GM18867 (cell line): ENCODE measurements at regions not wholly inside any gene's neighbourhood (a gene's known extent, or its start where the extent isn't known, plus 50 kb on each side); places are given as distances from the start of the nearest gene placed in this dataset.
"Not testable (repeated sequence)": the region's sequence is repeated elsewhere in the genome, so short reads cannot be mapped to it uniquely, and the experiment has no call there.

ENCODE experiments used
- ATAC-seq: cut with Tn5 transposase; IDR thresholded peaks from one replicate; pipeline ENCODE4 v1.9.1; 2021; ENCODE audit warnings: mild to moderate bottlenecking, moderate library complexity; ENCODE audit not compliant: unreplicated experiment

DNA sequence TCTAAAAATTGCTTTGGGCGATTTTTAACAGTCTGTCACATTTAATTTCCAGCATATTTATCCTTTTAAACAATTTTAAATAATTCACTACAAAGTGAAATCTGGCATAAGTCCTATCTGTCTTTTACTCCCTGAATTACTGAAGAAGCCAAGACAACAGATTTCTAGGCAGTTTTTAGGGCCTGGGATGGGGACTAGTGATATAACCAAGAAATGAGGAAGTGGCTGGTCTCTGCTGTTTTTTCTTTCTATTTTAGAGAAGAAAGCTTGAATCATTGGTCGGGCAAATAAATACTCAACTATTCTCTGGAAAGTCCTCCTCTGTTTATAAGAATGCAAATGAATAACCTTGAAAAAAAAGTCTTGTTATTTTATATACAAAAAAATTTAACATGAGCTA is 79.7 kb upstream of the SSBP2 start:
- no peak for ATAC-seq

- ATAC-seq = no peak
Measured at GRCh38 chr5:81829242-81829641, 78.3 kb upstream of the SSBP2 start.

GRCh38 chr5:81827500-81827899 is 76.6 kb upstream of the SSBP2 start:
- ATAC-seq = no peak

- no peak for ATAC-seq
Measured at GRCh38 chr5:81826128-81826527, 75.2 kb upstream of the SSBP2 start.

DNA sequence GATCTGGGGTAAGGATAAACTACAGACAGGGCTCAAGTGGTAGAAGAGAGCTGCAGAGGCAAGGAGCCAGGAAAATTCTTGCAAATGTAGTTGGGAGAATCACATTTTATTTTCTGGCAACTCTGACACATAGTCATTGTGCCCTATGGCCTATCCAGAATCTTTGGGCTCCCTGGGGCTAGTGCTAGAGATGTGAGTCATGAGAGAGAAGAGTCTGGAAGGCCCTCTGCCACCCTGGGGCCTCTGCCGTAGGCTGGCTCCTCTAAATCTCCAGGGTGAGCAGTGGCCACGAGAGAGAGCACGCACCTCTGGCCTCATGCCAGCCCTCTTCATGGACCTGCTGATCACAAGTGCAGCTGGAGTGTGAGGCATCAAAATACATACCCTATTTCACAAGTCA is 74.3 kb upstream of the SSBP2 start:
- no peak for ATAC-seq

GRCh38 chr5:81823736-81824135 is 72.8 kb upstream of the SSBP2 start:
- ATAC-seq = not testable (repeated sequence)

- ATAC-seq = no peak
Measured at GRCh38 chr5:81820863-81821262, 70.0 kb upstream of the SSBP2 start.

- ATAC-seq = no peak
Measured at GRCh38 chr5:81820318-81820636, 69.4 kb upstream of the SSBP2 start.

- ATAC-seq = no peak
Measured at GRCh38 chr5:81819556-81820317, 68.8 kb upstream of the SSBP2 start.

DNA sequence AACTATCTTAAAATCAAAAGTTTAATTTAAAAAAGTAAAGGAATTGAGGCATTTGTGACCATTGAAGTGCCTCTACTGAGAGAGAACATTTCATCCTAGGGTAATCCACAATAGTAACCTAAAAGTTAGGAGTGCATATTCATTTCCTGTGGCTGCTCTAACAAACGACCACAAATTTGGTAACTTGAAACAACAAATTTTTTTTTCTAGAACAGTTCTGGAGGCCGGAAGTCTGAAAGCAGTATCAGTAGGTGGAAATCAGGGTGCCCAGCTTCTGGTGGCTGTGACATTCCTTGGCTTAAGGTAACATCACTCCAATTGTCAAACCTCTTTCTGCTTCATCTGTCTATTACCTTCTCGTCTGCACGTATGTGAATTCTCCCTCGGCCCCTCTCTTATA is 67.1 kb upstream of the SSBP2 start:
- ATAC-seq = no peak

GRCh38 chr5:81817086-81817485 is 66.2 kb upstream of the SSBP2 start:
- ATAC-seq = no peak

DNA sequence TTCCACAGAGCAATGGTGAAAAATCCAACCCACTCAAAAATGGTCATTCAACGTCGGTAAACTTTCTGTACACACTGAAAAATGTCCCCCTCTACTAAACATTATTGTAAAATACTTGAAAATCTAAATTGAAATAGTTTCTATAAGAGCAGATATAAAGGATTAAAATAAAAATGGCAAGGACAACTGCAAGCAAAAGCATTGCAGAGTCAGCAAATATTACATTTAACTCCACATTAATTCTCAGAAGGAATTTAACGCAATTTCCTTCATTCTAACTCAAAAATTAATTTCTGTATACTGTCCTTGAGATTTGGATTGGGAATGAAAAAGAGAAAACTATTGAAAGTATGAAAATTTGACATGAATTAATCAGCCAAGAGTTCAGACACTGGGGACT is 64.4 kb upstream of the SSBP2 start:
- no peak for ATAC-seq

DNA sequence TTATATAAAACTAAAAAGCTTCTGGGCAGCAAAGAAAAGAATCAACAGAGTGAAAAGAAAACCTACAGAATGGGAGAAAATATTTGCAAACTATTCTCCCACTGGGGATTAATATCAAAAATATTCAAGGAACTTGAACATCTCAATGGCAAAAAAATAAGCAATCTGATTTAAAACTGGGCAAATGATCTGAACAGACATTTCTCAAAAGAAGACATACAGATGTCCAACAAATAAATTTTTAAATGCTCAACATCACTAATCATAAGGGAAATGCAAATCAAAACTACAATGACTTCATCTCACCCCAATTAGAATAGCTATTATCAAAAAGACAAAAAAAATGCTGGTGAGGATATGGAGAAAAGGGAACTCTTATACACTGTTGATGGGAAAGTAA is 57.2 kb upstream of the SSBP2 start:
- ATAC-seq = no peak

DNA sequence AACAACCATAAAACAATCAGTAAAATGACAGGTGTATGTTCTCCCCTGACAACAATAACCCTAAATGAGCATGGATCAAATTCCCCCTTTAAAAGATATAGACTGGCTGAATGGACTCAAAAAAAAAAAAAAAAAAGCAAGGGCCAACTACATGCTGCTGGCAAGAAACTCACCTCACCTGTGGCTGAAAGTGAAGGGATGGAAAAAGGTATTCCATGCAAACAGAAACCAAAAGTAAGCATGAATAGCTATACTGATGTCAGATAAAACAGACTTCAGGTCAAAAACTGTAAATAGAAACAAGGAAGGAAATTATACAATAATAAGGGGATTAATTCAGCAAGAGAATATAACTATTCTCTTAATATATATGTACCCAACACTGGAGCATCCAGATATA is 54.2 kb upstream of the SSBP2 start:
- ATAC-seq = no peak

DNA sequence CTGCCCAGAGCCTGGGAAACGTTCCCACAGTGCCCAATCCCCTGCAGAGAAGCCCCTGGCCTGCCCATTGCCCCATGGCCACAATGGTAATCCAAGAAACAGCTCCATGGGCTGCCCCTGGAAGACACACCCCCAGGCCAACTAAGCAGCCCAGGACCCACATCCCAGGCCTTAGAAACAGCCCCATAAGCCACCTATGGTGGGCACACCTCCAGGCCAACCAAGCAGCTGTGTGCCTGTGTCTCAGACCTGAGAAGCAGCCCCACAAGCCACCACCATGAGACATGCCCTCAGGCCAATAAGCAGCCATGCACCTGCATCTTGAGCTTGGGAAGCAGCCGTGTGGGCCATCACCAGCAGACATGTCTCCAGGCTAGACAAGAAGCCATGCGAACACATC is 52.9 kb upstream of the SSBP2 start:
- ATAC-seq = no peak

GRCh38 chr5:81802625-81803024 is 51.7 kb upstream of the SSBP2 start:
- ATAC-seq = no peak

DNA sequence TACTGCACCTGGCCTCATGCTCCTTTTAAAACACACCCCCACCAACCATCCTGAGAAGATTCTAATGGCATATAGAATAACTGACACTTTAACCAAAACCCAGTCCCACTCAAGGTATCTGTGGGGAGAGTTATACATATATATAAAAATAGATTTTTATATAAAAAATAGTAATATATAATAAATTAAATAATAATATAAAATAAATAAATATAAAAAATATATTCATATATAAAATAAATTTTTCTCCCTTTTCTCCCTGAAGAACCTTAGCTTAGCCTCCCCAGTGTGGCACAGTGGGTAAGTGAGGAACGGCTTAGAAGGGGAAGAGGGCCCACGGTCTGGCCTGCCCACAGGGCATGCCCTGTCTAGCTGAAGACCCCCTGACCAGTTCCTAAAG is 51.1 kb upstream of the SSBP2 start:
- ATAC-seq = no peak

DNA sequence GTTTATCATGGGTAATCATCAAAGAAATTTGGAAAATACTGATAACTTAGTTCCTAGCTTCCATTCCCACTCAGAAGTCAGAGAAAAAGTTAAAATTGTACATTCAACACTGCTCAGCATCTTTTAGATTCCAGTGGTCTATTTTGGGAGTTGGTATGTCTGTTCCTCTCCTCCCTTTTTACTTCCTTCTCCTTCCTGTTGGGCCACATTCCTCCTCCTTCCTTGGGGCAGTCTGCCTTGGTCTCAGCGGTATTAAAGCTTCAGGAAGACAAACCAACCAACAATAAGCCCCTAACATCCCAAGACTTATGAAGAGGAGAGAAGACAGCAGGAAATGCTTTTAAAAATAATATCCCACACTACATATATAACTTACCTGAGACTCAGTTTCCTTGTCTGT is 49.9 kb upstream of the SSBP2 start:
- ATAC-seq = no peak
